ENCODE measurements at regions not wholly inside any gene's neighbourhood (a gene's known extent, or its start where the extent isn't known, plus 50 kb on each side); places are given as distances from the start of the nearest gene placed in this dataset.

DNA sequence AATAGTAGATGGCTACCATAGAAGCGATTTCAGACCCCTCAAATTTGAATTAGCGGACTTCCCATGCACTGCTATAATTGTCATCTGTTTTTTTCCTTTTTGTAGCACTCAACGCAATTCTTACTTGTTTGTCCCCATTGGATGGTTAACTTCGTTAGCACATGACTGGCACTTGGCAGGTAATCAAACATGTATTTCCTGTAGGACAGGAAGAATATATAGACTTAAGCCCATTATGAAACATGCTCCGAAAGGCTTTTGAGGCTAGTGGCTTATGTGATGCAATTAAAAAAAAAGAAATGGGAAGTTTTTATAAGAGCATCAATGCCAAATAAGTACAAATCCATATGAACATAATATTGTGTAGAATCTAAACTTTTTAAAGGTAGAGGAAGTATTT, 301.2 kb downstream of the PSAT1 start:
- TF ChIP-seq CTCF (IDR thresholded peaks at IDR 0.05) (no peak), EZH2 (IDR thresholded peaks at IDR 0.05) (no peak)
